ENCODE measurements at regions not wholly inside any gene's neighbourhood (a gene's known extent, or its start where the extent isn't known, plus 50 kb on each side); places are given as distances from the start of the nearest gene placed in this dataset.
"Not testable (repeated sequence)": the region's sequence is repeated elsewhere in the genome, so short reads cannot be mapped to it uniquely, and the experiment has no call there.

DNA sequence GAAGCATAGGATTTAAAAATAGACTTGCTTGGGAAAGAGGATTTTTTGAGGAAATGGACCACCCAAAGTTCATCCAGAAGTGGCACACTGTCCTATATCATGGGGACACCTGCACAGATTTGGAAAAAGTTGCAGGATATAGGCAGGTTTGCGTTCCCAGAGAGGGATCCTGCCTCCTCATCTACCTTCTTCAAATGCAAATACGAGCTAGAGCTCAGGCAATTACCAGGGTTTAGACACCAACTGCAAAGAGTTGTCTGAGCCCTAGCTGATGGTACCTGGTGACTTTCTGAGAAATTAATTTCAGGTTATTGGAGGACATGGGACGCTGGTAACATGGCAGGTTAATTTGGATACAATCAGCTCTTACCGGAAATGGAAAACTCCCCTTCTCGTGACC is 423.7 kb upstream of the MTPN start:
- DNase-seq = no peak

DNA sequence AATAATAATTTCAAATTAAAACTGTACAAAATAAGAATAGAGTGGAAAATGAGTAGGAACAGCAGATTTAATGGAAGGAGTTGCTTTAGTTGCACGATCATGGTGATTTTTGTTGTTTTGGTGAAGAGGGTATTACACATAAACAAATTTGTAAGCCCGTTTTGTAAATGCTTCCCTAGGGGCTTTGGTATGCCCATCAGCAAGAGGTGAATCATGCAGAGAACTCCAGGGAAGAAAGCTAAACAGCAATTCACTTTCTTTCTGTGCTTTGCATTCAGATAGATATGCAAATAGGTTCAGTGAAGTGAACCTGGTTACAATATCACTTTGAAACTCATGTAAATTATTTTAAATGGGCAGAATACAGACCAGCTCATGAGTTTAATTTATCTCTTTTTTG is 422.2 kb upstream of the MTPN start:
- DNase-seq = no peak

DNA sequence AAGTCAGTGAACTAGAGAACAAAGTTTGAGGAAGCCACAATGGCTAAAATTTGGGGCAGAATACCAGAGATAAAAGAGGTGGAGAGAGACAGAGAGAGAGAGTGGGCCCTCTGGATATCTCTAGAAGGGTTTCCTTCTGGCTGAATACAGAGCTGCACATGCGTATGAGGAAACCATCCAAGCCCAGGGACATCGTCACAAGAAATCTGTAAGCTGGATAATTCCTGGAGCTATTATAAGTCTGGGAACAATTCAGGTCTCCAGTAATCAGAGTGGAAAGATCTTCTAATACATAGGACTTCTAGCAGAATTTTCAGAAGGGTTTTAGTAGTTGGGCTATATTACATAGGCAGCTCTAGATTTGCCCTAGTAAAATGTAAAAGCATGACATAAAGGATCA is 415.7 kb upstream of the MTPN start:
- DNase-seq = no peak

DNA sequence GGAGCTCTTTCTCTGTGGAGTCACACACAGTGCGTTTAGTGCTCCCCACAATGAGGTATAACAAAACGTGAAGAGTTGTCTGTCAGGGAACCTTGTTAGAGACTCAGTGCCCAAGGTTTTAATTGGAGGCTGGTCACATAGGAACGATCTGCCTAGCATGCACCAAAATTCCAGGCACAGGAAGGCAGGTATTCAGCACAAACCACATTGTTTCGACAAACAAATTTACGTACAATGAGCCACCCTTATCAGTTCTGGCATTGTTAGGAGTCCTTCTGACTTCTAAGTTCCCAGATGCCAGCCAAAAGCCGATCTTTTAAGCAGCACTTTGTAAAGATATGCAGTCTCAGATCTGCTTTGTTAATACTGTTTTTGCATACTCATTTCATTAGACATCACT is 414.2 kb upstream of the MTPN start:
- DNase-seq = no peak

DNA sequence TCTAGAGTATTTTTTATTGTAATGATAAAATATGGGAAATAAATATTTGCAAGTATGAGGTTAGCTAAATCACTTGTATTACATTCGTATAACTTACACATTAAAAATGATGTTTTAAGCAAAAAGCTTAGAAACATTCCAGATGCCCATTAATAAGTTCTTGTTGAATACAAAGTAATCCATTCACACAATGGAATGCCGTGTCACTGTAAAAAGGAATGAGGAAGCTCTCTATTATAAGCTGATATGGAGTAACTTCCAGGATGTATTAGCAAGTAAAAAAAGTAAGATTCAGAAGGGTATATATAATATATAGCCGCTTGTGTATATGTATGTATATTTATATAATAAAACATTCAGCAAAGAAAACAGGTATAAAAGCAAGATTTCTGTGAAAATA is 412.8 kb upstream of the MTPN start:
- DNase-seq = no peak

DNA sequence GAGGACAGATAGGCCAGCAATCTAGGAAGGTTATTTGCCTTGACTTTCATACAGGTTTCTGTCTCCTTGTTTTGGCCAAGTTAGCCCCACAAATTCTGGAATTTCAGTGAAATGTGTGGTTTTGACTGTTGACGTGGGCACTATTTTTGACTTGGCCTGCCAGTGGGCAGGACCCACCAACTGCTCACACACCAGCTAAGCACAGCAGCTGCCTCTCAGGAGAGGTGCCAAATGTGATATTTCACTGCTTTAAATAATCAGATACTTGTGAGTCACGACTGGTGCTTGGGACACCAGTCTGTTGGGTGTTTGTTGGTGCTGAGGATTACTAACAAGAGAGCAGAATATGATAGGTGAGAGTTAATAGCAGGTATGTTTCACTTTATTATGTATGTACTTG is 409.7 kb upstream of the MTPN start:
- DNase-seq = no peak

DNA sequence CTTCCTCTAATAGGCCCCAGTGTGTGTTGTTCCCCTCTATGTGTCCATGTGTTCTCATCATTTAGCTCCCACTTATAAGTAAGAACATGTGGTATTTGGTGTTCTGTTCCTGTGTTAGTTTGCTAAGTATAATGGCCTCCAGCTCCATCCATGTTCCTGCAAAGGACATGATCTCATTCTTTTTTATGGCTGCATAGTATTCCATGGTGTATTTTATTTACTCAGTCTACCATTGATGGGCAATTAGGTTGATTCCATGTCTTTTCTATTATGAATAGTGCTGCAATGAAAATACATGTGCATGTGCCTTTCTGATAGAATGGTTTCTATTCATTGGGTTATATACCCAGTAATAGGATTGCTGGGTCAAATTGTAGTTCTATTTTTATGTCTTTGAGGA is 394.2 kb upstream of the MTPN start:
- not testable (repeated sequence) for DNase-seq

DNA sequence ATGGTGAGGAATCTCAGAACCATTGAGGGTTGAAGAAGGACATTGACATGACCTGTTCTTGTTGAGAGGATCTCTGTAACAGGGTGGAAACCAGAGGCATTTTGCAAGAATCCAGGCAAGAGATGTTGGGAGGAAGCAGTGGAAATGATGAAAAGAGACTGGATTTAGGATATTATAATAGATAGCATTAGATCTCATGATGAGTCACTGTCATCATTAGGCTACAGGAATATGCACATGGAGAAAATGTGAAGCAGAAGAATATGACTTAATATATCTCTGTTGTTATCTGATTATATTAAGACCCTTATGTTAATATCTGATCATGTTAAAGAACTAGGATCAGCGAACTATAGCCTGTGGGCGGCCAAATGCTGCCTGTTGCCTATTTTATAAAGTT is 393.0 kb upstream of the MTPN start:
- no peak for DNase-seq

DNA sequence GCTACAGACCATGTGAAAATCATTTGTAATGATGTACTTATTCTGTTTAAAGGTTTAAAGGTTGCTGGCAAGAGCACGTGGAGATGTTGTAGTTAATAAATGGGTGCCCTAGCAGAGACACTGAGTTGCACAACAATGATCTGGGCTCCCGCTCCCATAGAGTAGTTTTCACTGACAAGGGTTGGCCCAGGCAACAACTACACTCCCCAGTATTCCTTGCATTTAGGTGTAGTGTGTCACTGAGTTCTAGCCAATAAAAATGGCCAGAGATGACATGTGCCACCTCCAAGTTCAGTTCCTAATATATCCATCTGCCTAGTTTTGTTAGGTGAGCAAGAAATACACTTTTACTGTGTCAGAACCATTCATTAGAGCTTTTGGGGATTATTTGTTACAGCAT is 392.1 kb upstream of the MTPN start:
- DNase-seq = no peak

DNA sequence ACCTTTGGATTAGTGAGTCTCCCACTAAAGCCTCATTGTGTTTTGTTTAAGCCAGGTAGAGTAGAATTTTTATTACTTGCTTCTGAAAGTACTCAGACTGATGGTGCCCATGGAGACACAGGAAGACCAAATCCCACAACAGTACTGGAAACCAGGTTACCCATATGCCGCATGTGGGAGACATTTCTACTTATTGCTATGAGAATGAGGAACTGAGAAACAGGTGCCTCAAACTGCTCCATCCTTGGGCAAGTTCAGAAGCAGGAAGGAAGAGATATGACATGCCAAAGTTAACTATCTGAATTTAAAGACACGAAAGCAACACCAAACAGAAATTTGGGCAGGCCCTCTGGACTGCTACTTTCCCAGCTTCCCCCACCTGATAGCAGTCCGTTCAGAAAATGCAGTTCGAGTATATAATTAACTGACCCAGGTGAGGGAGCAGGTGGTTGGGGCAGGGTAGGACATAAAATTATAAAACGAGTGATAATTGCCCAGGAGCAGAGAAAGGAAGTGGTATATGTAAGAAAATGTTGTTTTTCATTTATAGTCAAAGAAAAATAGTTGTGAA is 382.3 kb upstream of the MTPN start:
- no peak for DNase-seq

DNA sequence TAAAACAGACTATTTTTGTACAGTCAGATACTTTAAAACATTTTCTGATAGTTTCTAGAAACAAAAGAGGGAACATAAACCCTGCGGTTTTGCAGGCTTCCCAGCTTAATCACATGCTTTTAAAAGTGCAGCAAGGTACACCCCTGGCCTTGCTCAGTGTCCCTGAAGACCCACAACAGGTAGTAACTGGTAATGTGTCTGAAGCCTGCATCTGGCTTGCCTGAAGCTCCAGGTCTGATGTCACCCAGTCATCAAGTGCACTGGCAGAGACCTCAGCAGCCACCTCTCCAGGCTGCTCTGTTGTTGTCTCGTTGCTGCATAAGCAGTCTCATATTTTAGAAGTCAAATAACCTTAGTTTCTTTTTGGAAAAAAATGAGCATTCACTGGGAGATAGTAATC is 376.1 kb upstream of the MTPN start:
- DNase-seq = no peak

DNA sequence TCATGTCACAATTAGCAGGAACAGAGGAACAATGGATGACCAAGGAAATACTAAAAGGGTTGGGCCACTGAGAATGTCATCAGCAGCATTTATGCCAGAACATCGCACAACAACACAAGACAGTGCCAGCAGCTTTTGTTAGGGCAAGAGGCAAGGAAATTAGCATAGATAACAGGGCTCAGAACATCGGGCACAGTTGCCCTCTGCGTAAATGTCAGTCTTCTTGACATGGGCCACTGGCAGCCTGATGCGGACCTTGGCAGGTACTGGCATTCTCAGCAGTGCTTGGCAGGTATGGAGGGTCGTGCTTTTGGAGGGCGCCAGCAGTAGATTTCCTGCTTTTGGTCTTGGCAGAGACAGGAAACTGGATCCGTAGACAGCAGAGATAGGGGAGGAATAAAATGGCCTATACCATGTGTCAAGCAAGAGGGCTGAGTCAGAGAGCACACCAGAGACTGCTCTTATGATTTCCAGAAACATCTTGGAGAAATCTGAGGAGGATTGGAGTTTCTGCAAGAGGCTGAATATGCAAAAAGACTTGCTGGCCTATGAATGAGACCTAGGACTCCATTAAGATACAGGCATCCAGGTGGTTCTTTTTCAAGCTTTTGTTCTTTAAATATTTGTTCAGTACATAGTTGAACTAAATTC is 371.5 kb upstream of the MTPN start:
- DNase-seq = no peak

DNA sequence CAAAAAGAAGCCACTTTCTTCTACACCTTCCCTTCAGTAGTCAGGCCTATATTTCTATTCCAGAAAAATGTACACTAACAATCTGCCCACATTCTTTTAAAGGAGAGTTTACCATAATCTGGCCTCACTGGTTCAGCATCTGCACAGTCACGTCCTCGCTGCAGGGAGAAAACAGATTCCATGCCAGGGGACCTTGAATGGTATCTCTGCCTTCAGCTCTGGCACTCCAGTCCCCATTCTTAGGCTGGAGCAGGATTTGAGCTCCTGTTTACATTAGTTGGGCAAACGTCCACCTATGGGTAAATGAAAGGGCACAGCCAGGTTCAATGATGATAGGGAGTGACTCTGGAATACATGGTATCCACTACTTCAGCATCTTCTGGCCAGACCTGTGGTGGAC is 371.0 kb upstream of the MTPN start:
- no peak for DNase-seq

DNA sequence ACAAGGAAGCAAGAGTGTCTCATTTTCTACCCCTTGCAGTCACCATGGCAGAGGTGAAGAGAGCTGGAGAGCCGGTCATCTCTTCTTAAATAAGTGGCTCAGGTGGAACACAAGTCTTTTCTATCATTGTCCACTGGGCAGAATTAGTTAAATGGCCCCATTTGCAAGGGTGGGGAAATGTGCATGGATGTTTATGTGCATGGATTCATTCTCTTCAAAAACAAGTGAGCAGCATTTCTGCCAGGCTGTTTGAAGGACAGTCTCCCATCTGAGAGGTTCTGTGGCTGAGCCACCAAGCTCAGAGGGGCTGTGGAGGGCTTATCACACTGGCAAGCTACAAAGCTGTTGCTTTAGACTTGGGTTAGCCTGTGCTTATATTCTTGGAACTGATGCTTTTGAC is 370.3 kb upstream of the MTPN start:
- DNase-seq = no peak

DNA sequence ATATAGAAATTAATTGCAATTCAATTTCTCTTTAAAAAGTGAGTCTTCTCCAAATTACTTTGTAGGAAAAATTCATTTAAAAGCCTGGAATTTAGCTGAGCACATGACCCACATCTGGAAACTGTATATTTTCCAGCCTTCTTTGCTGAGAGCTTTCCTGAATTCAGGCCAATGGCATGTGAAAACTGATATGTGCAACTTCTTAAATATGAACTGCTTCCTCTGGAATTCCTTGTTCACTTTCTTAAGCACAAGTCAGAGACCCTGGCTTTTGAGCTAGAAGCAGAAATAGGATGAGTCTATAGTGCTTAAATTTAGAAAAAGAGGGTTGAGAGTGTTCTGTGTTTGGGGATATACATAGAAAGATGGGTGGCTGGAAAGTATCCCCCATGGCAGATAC is 365.1 kb upstream of the MTPN start:
- DNase-seq = no peak

DNA sequence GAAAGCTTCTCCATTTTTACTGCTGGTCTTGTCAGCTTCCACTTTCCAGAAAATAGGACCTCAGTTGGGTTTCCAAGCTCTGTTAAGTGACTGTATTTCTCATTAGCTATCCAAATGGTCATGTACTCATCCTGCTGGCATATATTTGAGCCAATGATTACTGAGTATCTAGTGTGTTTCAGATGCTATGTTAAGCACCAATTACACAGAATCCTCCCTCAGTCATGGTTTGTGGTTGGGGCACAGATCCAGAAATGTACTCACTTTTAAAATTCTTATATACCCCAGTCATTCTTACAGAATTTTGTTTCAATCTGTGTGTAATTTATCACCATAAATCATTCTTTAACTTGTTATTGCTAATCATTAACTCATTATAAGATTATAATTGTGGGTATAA is 362.3 kb upstream of the MTPN start:
- DNase-seq = no peak

DNA sequence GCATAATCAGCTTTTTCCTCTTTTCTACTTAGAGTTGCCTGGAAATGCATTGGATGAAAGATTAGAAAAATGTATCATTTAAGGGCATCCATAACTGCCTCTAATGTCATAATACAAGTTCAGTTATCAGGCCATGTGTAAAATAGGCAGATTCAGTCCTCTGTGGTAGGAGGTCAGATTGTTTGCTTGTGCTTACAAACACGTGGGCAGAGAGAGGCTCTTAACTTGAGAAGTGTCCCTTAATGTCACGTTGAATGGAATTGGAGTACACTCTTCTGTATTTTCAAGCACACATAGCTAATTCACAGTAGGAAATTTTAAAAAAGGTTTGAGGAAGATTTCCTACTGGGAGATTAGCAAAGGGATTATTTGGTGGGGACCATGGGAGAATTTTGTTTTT is 359.8 kb upstream of the MTPN start:
- DNase-seq = no peak

DNA sequence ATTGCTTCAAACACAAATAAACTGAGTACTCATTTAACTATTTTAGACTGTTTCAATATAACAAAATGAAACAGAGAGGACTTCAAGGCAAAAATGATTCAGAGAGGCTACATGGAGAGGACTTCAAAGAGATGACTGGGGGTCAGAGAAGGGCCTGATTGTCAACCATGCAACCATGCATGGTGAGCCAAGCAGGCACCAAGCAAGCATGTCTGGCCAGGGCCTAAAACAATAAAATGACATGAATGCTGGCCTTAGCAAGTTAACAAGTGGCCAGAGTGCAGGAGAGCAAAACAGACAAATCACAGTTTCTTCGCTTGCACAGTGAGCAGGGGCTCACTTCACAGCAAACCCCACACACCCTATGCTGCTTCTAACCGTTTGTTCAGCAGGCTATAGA is 356.5 kb upstream of the MTPN start:
- no peak for DNase-seq

DNA sequence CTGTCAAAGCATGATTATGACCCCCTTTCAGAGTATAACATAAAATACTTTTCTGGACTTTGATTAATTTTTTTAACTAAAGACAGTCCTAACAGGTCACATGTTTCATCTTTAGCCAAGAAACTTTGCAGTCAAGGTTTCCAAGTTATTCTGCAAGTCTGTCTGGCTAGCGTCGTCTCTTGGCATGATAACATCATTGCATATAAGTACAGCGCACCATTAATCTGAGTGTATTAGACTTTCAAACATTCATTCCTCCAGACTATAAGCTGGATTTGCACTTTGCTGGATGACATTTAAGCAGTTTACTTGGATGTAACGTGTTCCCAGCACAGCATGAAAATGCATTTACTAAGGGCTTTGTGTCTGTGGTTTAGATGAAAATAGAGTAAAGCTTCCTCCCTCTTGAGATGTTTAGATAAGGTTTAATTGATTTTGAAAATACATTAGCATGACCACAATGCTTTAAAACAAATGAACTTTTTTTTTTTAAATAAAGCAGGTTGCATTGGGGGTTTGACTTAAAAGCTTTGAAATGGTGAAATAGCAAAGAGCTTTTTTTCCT is 349.0 kb upstream of the MTPN start:
- no peak for DNase-seq

DNA sequence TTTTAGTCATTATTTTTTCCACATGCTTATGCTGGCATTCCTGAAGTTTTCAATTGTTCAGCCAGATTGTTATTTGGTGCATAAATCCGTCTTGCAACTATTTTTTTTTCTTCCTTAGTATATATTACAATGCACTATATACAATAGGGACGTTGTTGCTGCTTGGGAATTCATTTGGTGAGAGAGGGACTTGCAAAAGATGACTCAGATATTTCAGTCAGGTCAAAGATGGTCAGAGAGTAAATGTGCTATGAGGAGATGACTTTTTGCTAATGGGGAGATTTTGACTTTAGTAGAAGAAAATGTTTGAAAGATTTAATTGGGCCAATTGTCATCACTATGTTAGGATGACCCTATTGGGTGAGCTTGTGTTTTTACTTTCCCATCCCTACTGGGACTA is 348.4 kb upstream of the MTPN start:
- no peak for DNase-seq

DNA sequence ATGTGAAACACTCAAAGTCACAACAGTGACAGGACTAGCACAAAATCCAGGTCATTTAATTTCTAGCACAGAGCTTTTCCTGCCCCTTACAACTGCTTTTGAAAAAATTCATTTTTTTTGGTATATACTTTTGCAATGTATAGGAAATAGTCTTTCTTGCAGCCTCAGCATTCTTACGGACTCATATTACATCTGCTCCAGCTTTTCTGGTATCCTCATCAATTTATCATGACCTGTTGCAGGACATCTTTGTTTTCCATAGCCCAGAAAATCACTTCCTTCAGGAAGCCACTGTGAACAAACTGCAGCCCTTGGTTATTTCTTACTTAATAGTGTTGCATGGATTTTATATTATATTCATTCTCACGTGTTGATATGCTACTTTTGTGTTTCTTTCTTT is 347.9 kb upstream of the MTPN start:
- no peak for DNase-seq

DNA sequence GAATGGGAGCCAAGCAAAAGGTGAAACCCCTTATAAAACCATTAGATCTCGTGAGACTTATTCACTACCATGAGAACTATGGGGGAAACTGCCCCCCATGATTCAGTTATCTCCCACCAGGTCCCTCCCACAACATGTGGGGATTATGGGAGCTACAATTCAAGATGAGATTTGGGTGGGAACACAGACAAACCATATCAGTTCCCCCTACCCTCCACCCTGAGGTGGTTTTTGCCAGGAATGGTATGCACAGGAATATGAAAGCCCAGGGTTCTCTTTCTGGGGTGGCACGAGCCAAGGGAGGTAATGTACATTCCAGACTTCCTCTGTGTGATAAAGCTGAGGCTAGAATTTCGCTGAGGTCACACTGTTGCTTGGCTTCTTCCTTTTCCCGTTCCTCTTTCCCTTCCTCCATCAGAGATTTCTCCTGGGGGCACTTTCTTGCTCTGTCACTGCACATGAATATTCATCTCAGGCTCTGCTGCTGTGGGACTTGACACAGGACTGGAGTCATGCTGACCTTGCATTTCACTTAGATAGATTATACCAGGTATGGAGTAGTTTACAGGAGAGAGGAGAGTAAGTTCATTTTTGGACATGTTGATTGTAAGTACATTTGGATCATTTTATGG is 347.0 kb upstream of the MTPN start:
- DNase-seq = no peak

DNA sequence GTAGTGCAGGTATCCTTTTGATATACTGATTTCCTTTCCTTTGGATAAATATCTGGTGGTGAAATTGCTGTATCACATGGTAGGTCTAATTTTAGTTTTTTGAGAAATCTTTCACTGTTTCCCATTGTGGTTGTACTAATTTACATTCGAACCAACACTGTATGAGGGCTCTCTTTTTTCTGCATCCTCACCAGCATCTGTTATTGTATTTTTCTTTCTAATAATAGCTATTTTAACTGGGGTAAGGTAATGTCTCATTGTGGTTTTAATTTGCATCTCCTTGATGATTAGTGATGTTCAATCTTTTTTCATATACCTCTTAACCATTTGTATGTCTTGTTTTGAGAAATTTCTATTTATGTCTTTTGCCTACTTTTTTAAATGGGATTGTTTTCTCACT is 335.4 kb upstream of the MTPN start:
- no peak for DNase-seq

DNA sequence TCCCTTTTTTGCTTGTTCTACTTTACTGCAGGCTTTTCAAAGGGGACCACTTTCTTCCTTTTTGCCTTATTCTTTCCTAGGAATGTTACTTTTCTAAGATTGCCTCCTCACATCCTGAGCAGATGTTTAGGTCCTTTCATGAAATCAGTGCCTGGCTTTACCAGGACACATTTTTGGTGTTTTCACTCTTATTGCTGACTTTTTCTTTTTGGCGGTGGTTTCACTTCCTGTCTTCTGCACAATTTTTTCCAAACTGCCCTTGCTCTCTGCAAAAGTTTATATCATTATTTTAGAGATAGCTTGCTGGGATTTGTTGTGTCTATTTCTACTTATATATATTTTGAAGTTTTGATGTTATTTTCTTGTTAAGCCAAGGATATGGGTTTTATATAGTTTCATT is 332.2 kb upstream of the MTPN start:
- DNase-seq = no peak

DNA sequence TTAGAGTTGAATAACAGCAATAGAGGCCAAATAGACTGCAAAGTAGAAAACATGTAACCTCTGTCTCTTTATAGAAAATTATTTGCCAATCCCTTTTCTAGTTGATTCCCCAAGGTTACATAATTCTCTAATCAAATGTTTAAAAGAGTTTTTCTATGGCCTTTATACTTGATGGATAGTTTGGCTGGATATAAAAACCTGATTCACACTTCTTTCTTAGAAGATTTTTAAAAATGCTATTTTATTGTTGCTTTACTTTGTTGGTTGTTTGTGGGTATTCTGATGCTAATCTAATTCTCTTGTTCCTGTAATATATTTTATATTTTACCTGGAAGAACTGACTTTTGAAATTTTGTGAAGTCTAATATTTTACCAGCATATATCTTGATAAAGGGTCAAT is 331.1 kb upstream of the MTPN start:
- DNase-seq = no peak

Data from NCI-H1048 (cell line).